HG03039 (cell line): ENCODE measurements at regions not wholly inside any gene's neighbourhood (a gene's known extent, or its start where the extent isn't known, plus 50 kb on each side); places are given as distances from the start of the nearest gene placed in this dataset.
"Not testable (repeated sequence)": the region's sequence is repeated elsewhere in the genome, so short reads cannot be mapped to it uniquely, and the experiment has no call there.

Experiments used
- ATAC-seq: cut with Tn5 transposase; IDR thresholded peaks from one replicate; pipeline ENCODE4 v1.9.1; 2021; ENCODE audit warnings: mild to moderate bottlenecking, moderate library complexity; ENCODE audit not compliant: unreplicated experiment

GRCh38 chr2:184302506-184302905 is 295.8 kb upstream of the ZNF804A start:
- no peak for ATAC-seq

- ATAC-seq, result no peak
These were observed 294.3 kb upstream of the ZNF804A start for GRCh38 chr2:184304006-184304405.

- no peak for ATAC-seq
These were observed 293.2 kb upstream of the ZNF804A start for GRCh38 chr2:184305105-184305504.

GRCh38 chr2:184308706-184309105 is 289.6 kb upstream of the ZNF804A start:
- ATAC-seq, result no peak

GRCh38 chr2:184312970-184313369 is 285.4 kb upstream of the ZNF804A start:
- no peak for ATAC-seq

GRCh38 chr2:184314829-184315228 is 283.5 kb upstream of the ZNF804A start:
- no peak for ATAC-seq

GRCh38 chr2:184316921-184317320 is 281.4 kb upstream of the ZNF804A start:
- no peak for ATAC-seq

GRCh38 chr2:184322615-184323014 is 275.7 kb upstream of the ZNF804A start:
- ATAC-seq, result no peak

- ATAC-seq, result no peak
These were observed 272.3 kb upstream of the ZNF804A start for GRCh38 chr2:184326066-184326465.

- not testable (repeated sequence) for ATAC-seq
These were observed 270.5 kb upstream of the ZNF804A start for GRCh38 chr2:184327805-184328204.

- ATAC-seq, result not testable (repeated sequence)
These were observed 267.8 kb upstream of the ZNF804A start for GRCh38 chr2:184330561-184330960.

GRCh38 chr2:184336688-184337087 is 261.6 kb upstream of the ZNF804A start:
- ATAC-seq, result no peak

GRCh38 chr2:184338771-184339170 is 259.6 kb upstream of the ZNF804A start:
- no peak for ATAC-seq

GRCh38 chr2:184339966-184340365 is 258.4 kb upstream of the ZNF804A start:
- no peak for ATAC-seq

- ATAC-seq, result no peak
These were observed 251.9 kb upstream of the ZNF804A start for GRCh38 chr2:184346338-184346862.

GRCh38 chr2:184351126-184351525 is 247.2 kb upstream of the ZNF804A start:
- no peak for ATAC-seq

GRCh38 chr2:184357033-184357432 is 241.3 kb upstream of the ZNF804A start:
- ATAC-seq, result no peak

GRCh38 chr2:184359379-184359778 is 238.9 kb upstream of the ZNF804A start:
- no peak for ATAC-seq

- ATAC-seq, result no peak
These were observed 235.1 kb upstream of the ZNF804A start for GRCh38 chr2:184363213-184363612.

- no peak for ATAC-seq
These were observed 231.1 kb upstream of the ZNF804A start for GRCh38 chr2:184367211-184367610.

- no peak for ATAC-seq
These were observed 229.0 kb upstream of the ZNF804A start for GRCh38 chr2:184369307-184369706.

GRCh38 chr2:184370954-184371353 is 227.4 kb upstream of the ZNF804A start:
- ATAC-seq, result no peak

- ATAC-seq, result no peak
These were observed 226.7 kb upstream of the ZNF804A start for GRCh38 chr2:184371641-184372040.
